ENCODE measurements at regions not wholly inside any gene's neighbourhood (a gene's known extent, or its start where the extent isn't known, plus 50 kb on each side); places are given as distances from the start of the nearest gene placed in this dataset.

DNA sequence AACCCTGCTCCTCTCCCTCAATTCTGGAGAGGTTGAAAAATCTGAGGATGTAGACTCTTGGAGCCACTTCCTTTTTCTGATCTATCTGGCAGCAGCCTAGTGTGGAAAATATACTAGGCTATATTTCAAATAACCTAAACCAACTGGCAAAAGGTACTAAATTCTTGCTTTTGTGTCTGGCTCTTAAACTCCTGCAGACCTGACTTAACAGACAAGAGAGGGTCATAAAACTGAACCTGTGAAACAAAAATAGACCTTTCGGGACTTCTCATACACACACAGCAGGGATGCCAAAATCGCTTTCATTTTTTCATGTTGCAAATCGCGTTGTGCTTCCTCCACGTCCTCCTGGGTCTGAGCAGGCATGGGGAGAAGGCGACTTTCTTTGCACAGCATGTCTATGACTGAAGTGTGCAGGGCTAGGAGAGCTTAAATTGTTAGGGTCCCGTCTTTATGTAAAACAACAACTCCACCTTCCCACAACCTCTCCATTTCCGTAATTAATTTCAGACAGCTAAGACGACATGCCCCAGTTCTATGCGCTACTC, 520.7 kb upstream of the PSMD7 start:
- H3K4me3 ChIP-seq (ENCODE audit: low read depth, low read length), result no peak overlapping the region

DNA sequence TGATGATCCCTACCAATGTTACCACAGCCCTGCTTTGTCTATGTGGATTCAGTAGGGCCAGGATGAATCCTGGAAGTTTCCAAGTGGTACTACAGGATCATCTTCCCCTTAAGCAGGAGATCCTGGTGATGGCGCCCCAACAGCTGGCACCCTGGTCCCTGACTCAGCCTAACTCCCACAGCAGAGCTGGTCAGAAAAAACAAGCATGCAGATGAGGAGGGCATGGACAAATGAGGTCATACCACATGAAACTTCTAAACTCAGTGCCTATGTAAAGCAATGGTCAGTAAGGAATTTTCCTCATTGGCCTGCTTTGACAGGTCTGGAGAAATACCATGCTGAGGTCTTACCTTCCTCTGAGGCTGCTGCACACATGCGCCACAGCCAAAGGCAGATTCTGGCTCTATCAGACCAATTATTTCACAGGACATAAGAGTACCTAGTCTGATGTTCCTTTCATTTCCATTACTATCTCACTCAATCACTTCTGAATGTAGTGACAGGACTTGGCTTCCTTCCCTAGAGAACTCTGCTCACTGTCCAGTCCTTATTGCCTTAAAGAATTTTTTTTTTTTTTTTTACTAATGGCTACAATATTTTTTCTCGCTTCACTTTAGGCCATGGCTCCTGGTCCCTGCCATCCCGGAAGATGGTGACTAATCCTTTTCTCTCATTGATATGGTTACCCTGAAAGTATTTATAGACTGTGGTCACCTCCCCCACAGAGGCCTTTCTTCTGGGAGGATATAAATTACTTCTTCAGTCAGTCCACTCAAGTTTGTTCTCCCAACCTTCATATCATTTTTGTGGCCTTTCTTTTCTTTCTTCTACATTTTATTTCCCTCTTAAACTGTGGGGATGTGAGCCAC, 525.2 kb upstream of the PSMD7 start:
- H3K4me3 ChIP-seq (ENCODE audit: low read depth, low read length), result no peak overlapping the region

DNA sequence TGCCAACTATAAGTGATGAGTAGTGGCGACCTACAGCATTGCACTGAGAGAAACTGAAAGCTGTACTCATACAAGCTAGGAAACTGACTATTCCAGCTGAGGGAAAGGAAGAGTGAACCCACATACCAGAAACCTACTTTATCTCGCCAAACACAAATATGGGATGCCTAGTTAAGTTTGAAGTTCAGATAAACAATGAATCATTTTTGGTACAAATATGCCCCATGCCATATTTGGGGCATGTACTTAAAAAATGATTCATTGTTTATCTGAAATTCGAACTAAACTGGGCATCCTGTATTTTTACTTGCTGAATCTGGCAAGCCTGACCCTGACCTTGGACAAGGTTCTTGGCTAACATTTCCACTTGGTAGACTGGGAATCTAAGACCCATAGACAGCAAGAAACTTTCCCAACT, 527.8 kb upstream of the PSMD7 start:
- H3K4me3 ChIP-seq (ENCODE audit: low read depth, low read length), result no peak overlapping the region

DNA sequence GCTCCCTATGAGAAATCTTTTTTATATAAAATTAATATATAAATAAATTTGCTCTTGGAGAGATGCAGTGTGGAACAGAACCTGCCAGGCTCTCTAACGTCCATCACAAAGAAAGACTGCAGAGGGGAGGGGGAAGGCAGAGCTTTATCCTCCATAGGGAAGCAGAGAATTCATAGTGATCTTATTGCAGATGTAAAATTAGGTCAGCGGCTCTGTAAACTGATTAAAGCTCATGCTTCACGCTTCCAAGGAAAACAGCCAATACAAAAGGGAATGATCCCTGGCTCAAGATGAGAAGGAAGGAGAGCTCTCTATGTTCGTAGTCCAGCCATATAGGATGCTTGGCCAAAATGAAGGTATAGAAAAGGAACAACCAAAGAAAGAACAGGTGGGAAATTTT, 532.3 kb upstream of the PSMD7 start:
- H3K4me3 ChIP-seq (ENCODE audit: low read depth, low read length), result no peak overlapping the region

DNA sequence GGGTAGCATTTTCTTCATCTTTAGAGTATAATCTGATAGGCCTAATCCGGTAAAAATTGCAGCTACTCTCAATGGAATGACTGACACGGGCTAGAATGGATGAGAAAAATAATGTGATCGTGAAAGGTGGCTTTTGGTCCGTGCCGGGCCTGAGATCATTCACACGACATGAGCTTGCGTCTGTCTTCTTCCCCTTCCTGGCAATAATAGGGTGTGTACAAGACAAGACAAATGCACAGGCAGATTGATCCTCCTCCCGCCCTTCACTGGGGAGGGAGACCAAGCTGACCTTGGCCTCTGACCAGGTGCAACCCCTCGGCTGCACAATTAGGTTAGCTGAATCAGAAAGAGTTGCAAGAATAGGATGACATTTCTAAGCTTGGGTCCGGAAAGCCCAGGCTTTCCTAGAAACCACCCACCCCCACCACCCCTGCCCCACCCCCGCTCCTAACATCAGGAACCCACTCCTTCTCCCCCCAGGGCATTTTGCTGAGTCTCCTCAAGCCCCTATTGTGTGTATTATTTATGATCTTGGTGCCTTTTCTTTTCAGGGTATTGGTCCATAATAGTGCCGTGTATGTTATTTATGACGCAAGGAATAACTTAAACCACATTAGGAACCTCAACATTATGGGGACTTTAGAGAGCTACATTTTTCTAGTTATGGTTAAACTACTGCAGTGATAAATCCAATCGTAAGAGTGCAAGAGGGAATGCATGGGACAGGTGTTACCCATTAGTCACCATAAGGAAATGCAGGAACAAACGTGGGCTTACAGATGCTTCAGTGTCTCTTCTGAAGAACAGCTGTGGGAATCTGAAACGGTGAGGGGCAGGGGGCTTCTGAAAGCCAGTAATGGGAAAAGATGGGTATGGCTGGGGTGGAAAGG, 540.1 kb upstream of the PSMD7 start:
- no peak overlapping the region for H3K4me3 ChIP-seq (ENCODE audit: low read depth, low read length)

DNA sequence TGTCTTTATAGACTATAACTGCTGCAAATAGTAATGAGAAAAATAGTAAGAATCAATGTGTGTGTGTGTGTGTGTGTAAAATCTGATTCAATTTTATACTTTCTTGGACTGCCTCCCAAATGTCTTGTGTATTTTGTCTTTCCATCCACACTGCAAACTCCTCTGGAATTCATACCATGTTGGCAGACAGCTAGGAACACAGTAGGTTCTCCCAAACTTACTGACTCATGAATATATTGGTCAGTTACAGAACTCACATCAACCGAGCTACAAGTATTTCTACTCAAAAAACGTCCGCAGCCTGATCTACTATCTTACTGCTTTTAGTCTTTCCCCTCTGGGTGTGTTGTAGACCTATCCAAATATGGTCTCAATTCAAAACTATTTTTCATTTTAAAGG, 542.7 kb upstream of the PSMD7 start:
- H3K4me3 ChIP-seq (ENCODE audit: low read depth, low read length), result no peak overlapping the region

DNA sequence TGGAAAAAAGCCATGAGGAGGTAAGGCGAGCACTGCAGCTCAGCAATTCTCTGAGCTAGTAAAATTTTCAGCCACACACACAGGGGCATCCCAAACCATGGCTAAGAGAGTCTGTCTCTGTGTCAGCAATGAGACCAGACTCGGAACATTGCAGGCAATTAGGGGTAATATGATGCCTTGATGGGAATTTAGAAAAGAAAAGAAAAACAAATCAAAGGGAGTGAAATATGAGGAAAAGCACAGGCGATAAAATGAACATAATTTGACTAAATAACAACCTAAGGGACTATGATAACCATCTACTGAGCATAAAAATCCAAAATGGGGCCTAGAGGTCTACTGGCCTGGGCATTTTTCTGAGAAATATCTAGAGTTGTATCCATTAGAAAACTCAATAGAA, 546.0 kb upstream of the PSMD7 start:
- H3K4me3 ChIP-seq (ENCODE audit: low read depth, low read length), result no peak overlapping the region

DNA sequence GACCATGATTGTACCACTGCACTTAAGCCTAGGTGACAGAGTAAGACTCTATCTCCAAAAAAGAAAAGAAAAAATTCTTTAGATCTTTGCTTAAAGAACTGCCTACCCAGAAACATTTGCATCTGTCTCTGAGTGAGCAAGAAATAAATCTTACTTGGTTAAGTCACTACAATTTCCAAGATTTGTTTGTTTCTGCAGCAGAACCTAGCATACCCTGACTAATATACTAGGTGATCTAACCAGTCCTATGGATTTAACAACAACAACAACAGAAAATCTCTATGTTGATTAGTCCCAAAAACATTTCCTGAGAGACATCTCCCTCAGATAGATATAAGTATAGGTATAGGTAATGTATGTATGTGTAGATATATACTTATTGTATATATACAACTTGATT, 549.3 kb upstream of the PSMD7 start:
- no peak overlapping the region for H3K4me3 ChIP-seq (ENCODE audit: low read depth, low read length)

DNA sequence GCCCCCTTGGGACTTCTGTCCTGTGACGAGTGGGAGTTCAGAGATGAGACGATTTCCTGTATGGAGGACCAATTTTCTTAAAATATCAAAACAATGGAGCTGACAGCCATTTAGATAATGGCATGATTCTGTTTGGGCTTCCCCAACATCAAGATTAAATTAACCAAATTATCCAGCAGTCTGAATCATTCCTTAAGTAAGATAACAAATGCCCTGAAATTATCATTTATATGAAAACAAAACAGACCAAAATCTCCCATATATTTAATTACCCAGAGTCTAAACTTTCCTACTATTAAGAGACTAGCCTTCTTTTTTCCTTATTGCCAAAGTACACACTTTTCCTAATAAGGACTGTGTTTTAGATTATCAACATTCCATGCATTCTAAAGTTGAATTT, 550.1 kb upstream of the PSMD7 start:
- no peak overlapping the region for H3K4me3 ChIP-seq (ENCODE audit: low read depth, low read length)

DNA sequence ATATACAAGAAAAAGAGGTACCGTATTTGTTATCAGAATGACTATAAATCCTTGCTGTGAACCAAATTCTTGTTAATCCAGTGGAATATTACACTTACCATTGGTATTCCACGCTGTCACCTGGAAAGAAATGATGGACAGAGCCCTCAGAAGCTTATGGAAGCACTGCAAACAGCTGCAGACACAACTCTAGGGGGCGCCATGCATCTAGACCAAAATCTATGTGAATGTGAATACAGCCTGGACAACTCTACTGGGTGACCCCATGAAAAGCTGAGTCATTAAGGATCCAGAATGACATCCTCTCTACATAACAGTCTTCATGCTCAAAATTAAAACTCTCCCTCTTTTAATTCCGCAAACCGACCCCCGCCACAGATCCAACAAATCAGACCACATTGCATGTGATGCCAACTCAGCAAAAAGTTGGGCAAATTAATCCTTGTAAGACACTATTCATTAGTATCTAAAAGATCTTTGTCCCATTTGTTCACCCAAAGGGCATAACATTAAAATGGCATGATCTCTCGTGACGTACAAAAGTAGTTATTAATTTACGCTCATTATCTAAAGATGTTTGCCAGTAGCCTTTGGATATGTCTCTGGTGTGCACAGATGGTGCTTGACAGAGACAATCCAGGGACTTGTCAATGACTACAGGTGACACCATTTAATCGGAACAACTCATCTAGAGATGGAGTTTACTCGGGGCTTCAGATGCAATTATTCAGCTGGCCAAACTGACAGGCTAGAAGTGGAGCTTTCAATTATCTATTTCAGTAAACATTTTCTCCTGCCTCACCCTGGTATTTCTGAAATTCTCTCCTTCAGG, 552.7 kb upstream of the PSMD7 start:
- no peak overlapping the region for H3K4me3 ChIP-seq (ENCODE audit: low read depth, low read length)

DNA sequence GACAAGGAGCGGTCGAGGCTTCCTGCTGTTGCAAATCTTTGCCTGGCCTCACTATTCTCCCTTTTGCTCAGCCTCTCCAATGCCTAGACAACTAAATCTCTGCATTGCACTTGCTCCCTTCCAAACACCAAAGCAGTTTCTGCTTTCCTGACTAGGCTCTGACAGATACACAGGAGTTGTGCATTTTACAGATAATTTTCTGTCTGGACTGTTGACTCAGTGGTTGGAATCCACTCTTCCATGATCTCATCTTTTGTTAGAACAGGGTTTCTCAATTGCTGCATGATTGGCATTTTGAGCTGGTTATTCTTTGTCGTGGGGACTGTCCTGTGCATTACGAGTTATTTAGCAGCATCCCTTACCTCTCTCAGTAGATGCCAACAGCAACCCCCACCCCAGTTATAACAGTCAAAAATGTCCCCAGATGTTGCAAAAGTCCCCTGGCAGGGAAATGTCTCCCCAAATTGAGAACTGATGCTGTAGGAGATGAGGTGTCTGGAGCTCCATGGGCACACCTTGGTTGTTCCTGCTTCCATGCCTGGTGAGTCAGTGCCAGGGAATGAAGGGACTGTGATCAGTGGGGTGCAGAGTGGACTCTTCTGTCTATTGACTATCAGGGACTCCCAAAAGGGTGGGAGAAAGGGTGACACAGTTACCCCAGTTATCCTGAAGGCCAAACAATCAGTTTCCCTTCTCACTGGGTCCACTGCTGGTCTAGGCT, 557.4 kb upstream of the PSMD7 start:
- H3K4me3 ChIP-seq (ENCODE audit: low read depth, low read length), result no peak overlapping the region

DNA sequence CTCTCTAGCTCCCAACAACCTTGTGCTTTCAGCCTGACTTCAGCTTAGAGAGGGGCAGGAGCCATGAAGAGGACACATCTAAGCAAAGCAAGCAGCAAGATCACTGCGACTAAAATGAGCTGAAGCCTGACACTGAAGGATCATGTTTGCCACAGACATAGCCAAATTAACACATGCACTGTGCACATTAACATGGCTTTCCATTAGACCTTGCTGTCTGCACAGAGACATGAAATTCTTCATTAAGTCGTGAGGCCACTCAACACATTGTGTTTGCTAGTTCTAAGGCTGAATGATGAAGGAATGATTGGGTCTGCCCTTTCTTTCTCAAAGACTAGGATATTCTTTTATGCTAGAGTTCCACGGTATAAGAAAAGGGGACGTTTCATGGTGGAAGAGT, 558.3 kb upstream of the PSMD7 start:
- H3K4me3 ChIP-seq (ENCODE audit: low read depth, low read length), result no peak overlapping the region

DNA sequence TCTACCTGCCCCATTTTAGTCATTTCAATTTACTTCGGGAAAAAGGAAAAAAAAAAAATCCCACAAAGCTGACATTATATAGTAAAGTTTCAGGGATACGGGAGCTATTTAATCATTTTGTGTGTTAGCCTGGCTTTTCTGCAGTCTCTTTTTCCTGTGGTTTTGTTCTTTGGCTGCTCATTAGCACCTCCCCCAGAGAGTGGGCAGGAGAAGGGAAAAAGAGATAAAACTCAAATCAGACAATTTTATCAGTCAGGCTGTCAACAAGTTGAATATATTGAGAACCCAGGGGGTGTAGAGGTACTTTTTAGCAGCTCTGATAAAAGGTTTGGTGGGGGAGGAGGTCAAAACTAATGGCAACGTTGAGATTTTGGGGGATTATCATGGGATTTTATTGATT, 559.0 kb upstream of the PSMD7 start:
- no peak overlapping the region for H3K4me3 ChIP-seq (ENCODE audit: low read depth, low read length)

DNA sequence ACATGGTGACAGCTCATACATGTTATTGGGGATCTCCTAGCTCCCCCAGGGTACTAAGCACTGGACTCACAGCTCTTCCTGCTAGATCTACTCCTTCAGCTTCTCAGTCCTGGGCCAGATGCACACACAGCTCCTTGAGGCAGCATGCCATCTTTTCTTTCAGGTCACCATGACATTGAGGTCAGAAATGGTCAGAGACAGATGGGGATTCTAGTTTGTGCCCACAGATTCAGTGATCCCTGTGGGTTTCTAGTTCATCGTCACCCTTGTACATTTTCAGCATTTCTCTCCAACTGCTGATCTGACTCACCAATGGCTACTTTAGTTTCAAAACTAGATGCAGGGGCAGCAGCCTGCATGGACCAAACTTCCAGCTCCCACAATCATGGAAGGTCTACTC, 560.7 kb upstream of the PSMD7 start:
- no peak overlapping the region for H3K4me3 ChIP-seq (ENCODE audit: low read depth, low read length)

DNA sequence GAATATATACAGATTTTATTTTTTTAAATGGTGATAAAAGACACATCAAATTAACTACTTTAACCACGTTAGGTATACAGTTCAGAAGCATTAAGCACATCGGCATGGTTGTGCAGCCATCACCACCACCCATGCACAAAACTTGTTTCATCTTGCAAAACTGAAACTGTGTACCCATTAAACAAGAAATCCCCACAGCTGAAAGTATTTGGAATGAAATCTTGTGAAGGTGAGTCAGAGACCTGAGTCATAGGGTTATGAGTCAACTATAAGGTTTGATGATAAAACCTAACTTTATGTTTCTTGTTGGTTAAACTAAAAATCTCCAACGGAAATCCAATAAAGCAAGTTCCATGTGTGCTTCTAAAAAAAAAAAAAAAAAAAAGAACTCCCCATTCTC, 561.6 kb upstream of the PSMD7 start:
- H3K4me3 ChIP-seq (ENCODE audit: low read depth, low read length), result no peak overlapping the region

DNA sequence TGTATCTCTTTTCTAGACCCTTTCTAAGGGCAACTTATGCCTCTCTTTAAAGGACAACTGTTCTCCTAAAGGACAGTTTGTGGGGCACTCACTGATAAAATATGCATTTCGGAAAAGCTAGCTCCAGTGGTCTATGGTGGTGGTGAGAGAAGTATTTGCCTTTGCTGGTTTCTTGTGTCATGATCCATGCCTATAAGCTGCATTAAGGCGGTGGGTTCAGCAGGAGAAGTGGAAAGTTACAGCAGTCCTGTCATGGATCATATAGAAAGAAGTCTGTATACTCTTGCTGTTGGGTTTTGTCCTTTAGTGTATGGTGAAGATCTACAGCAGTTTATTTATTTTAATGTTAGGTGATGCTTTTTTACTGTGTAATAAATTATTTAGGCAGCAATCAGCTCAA, 563.9 kb upstream of the PSMD7 start:
- no peak overlapping the region for H3K4me3 ChIP-seq (ENCODE audit: low read depth, low read length)

DNA sequence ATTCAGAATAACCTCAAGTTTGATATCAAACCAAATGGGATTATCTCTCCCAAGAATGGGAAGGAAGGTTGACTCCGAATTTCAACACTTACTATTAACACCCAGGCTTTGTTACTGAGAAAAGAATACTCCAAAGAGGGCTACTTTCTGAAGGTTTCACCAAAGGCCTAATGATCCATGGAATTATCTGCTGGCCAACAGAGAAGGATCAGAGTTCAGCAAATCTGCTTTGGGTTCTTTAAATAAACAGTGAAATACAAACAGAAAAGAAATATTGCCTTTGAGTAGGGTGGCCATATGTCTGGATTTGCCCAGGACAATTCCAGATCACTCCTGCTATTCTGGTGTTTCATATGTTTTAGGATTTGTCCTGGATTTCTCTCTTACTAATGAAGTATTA, 564.5 kb upstream of the PSMD7 start:
- no peak overlapping the region for H3K4me3 ChIP-seq (ENCODE audit: low read depth, low read length)

DNA sequence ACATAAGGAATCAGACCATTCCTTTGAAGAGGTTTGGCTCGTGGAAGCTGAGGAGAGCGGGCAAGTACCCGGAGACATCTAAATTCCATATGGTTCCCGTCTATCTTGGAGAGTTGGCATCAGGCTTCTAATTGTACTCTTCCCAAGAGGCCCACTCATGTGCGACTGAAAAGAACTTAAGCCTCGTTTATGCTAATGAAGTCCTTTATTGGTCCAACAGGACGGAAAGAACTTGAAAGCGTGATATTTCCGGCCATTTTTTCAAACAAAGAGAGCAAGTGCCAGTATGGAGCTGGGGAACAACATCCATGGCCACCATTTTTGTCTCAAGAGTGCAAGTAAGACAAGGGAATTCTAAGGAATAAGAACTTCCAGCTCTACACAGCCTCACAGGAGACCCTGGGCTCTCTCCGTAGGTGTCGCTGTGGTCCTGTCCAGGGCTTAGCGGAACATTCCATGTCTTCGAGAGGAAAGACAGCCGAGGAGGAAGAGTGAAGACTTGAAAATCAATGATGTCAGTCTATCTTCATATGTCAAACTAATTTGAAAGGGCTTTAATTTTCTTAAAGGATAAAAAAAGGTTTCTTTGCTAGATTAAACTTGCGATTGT, 566.0 kb upstream of the PSMD7 start:
- H3K4me3 ChIP-seq (ENCODE audit: low read depth, low read length), result no peak overlapping the region

DNA sequence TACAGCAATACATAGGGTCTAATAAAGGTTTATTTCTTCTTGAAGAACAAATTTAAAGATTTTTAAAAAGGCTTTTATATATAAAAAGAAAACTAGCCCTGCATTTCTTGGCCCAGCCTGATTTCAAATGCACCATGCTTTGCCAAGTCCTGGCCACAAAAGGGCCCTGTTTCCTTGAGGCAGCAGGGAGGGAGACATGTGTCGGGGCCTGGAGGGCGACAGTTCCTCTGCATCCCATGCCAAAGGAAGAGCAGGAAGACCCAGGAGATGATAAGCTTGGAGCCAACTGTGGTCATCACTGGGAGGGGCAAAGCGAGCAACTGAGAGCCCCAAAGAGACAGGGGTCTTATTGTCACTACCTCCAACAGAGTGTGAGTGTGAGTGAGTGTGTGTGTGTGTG, 571.5 kb upstream of the PSMD7 start:
- H3K4me3 ChIP-seq (ENCODE audit: low read depth, low read length), result no peak overlapping the region

DNA sequence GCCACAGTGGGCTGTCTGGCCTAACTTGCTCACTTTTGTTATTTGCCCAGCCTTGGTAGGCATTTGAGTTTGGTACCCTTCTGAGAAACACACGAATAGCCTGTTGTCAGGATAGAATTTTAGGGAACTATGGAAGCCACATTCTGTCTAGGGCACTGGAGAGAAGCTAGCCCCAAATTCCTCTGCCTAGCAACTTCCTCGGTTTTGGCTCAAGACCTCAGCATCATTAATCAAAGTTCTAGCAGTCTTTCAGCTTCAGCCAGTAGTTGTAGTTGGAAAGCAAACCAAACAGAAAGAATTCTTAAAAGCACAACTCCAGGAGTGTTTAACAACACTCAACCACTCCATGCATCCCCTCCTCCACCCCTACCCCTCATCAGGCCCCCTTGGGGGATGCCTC, 572.1 kb upstream of the PSMD7 start:
- H3K4me3 ChIP-seq (ENCODE audit: low read depth, low read length), result no peak overlapping the region
